HG03354 (cell line): ENCODE measurements at regions not wholly inside any gene's neighbourhood (a gene's known extent, or its start where the extent isn't known, plus 50 kb on each side); places are given as distances from the start of the nearest gene placed in this dataset.
A peak's percentile ranks its signal among the peaks of the same experiment; 100 is the strongest.

ENCODE experiments used
- ATAC-seq: cut with Tn5 transposase; IDR thresholded peaks from one replicate; pipeline ENCODE4 v1.9.1; 2021; ENCODE audit warnings: mild to moderate bottlenecking; ENCODE audit not compliant: unreplicated experiment, poor library complexity, severe bottlenecking

DNA sequence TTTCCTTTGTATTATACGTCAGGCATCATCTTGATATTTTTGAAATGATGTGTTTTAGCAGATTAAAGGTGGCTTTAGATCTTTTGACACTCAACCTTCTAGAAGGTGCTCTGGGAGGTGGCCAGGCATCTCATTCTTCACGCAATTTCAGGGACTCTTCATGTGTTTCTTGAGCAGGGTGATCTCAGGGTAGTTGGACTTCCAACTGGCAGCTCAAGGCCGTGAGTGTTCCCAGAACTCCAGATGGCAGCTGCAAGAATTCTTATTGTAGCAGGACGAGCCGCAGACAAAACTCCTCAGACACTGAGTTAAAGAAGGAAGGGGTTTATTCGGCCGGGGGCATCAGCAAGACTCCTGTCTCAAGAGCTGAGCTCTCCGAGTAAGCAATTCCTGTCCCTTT, 82.5 kb upstream of the UBAC2 start:
- no peak for ATAC-seq

DNA sequence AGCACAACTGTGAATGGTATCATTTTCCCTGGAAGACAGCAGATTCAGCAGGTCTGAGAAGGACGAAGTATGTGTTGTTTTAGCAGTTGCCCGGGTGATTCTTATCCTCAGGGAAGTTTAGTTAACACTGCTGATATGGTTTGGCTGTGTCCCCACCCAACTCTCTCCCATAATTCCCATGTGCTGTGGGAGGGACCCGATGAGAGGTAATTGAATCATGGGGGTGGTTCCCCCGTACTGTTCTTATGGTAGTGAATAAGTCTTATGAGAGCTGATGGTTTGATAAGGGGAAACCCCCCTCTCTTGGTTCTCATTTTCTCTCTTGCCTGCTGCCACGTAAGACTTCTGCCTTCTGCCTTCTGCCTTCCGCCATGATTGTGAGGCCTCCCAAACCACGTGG, 81.0 kb upstream of the UBAC2 start:
- ATAC-seq: no peak

DNA sequence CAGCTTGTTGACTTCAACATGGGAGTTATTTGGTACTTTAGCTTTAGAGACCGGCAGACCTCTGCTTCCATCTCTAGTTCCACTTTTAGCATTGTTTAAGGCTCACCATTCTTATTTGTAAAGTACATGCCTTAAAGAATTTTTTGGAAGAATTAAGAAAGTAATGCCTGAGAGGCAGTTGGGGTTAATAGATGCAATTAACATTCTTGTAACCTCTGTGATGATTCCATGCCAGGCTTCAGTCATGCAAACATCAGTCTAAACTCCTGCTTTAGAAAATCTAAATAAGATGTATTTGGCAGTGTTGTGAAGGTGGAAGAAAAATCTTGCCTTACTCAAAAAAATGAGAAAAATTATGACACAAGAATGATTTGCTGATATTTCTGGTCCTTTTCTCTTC, 79.9 kb upstream of the UBAC2 start:
- no peak for ATAC-seq

DNA sequence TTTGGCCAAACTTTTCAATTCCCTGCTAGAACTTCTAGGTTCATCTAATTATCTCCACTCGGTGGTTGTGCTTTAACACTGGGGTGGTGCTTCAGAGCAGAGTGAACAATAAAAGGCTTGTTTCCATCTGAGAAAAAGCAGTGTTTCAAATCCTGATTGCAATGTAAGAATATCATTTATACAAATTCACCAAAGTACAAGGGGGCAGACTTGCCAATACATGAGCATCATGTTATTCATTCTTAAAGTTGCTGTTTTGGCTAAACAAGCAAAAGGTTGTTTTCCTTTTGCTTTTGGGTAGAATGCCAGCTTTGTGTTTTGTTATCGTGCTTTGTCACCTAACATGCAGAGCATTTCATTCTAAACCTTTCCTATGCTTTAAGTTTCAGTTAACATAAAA, 78.5 kb upstream of the UBAC2 start:
- ATAC-seq: no peak

DNA sequence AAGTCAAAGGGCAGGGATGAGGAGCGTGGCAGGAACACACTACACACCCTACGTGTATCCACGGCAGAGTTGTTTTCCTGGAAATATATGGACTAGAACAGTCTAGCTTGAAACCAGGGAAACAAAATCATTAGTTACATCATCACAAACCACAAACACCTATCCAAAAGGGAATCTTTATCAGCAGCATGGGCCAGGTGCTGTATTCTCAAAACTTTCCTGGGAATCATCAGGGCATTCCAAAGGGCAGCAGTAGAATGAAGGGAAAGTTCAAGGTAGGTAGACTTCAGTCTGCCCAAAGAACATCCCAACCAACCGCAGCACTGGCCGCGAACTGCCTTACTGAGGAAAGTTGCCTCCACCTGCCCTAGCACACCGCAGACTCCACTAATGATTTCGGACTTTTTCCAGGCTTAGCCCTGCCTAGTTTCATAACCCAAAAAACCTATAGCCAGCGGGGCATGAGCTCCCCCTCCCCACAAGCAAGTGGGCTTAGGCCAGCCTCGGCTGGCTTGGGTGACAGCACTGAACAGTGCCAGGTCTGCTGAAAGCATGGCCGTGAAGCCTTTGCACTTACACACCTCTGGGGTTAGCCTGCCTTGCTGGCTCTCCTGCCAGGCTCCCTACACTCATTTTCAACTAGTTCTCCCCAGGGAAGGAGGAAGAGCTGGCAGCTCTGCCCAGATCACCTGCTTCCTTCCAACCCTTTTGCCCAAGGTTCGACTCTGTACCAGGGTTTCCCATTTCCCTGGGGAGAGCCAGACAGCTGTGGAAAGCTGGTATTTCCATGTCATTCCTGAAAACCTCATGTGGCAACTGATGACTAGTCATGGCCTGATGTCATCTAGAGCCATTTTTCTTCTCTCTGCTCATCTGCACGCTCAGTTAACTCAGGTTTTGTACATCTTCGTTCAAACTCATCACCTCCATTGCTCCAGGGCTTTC, 77.3 kb upstream of the UBAC2 start:
- ATAC-seq: no peak

DNA sequence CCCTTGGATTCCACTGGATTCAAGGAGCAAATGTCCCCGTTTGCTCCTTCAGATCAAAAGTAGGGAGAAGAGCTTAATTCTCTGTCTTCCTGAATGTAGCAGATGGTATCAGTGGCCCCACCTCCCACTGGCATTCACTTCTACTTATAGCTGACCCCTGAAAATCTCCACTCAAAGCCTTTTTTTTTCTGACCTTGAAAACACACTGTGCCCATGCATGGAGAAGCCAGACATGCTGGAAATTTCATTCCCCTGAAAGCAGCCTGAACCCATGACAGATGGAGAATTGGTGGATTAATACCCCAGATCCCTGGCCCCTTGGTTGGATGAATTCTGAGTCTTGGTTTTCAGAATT, 76.6 kb upstream of the UBAC2 start:
- no peak for ATAC-seq

DNA sequence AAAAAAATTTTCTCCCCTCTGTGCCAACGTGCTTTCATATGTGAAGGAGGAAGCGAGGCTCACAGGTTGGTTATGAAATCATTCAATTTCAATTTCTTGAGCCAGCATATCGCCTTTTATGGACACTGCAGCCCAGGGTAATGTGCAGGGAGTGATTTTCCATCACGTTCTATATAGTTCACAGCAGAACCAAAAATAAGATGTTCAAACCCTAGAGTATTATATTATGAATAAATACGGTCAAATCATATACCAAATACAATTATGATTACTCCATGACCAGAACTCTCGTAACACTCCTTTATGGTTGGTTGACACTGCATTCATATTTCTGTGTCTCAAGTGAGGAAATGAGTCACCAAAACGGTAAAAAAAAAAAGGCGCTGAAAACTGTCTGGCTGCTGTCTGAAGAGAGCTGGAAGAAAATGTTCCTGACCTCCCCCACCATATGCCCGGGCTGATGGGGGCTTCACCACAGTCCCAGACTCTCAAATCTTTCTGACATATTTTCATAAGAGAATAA, 75.8 kb upstream of the UBAC2 start:
- ATAC-seq: peak; percentile 88

DNA sequence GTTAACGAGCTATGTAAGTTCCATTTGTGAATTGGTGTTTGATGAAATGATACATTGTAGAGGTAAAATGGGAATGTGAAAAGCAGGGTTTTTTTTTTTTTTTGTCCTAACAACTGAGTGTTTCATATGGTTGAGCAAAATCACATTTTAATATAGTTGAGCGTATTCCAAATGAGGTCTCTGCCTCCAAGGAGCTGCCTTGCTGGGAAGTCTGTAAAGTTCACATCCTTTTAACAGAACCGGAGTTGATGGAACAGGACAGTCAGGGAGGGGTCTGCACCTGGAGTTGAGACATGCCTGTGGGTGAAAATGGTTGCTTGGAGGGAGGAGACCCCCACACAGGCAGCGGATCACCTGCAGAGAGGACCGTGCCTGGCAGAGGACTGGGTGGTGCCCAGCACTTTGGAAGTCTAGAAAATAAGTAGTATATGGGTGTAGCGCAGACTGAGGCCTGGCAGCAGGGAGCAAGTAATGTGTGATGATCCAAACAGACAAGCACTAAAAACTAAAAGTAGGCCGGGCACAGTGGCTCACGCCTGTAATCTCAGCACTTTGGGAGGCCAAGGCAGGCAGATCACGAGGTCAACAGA, 75.2 kb upstream of the UBAC2 start:
- no peak for ATAC-seq

DNA sequence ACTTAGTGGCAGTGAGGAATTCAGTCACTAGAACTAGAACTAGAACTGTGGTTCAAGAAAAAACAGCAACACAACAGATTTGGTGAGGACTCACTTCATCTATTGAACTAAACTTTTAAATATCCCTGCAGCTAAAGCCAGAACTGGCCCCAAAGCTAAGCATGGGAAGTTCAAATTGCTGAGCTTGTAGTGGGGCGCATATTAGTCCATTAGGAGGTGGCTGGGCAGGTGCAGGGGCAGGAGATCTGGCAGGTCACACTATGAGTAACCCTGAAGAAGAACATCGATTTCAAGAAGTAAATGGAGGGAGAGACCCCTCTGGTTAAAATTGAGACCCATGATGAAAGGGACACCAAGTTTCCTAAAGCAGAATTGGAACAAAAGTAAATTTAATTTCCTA, 73.8 kb upstream of the UBAC2 start:
- ATAC-seq: no peak

DNA sequence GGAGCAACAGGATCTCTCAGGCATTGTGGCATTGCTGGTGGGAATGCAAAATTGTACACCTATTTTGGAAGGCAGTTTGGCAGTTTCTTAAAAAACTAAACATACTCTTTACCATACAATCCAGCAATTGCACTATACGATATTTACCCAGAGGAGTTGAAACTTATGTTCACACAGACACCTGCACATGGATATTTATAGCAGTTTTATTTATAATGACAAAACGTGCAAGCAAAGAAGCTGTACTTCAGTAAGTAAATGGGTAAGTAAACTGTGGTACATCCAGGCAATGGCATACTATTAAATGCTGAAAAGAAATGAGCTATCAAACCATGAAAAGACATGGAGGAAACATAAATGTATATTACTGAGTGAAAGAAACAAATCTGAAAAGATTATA, 71.6 kb upstream of the UBAC2 start:
- no peak for ATAC-seq

DNA sequence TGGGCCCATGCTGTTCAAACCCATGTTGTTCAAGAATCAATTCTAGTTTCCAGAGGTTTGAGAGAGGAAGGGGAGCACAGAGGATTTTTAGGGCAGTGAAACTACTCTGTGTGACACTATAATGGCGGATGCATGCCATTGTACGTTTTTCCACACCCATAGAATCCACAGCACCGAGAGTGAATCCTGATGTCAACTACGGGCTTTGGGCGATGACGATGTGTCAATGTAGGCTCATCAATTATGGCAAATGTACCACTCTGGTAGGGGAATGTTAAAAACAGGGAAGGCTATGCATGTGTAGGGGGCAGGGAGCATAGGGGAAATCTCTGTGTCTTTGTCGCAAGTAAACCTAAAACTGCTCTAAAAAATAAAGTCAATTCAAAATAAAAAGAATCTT, 70.7 kb upstream of the UBAC2 start:
- ATAC-seq: no peak

DNA sequence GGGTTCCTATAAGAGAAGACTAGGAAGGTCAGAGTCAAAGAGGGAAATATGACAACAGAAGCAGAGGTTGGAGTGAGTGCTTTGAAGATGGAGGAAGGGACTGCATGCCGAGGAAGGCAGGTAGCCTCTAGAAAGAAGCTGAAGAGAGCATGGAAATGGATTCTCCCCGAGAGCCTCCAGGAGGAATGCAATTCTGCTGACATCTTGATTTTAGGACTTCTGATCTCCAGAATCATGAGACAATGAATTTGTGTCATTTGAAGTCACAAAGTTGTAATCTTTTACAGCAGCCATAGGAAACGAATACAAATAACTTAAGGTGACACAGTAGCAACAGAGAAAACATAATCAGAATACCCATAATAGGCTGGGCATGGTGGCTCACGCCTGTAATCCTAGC, 69.2 kb upstream of the UBAC2 start:
- ATAC-seq: no peak

DNA sequence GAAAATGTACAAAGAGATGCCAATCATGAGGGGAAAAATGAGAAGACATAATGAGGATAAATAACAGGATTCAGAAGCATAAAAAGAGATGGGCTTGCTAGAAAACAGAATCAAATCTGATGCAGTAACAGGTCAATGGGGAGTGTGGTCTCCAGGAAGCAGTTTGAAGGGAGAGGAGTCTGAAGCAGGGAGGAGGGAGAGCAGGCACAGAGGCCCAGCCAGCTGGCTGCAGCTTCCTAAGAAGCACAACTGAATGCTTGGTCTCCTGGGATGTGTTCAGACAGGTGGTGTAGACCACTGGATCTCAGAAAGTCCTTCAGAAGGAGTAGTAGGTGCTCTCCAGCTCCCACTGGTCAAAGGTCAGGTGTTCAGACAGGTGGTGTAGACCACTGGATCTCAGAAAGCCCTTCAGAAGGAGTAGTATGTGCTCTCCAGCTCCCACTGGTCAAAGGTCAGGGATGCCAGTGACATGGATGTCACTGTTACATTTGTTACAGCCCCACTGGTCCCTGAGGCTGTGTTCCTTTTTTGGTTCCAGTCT, 68.3 kb upstream of the UBAC2 start:
- no peak for ATAC-seq

DNA sequence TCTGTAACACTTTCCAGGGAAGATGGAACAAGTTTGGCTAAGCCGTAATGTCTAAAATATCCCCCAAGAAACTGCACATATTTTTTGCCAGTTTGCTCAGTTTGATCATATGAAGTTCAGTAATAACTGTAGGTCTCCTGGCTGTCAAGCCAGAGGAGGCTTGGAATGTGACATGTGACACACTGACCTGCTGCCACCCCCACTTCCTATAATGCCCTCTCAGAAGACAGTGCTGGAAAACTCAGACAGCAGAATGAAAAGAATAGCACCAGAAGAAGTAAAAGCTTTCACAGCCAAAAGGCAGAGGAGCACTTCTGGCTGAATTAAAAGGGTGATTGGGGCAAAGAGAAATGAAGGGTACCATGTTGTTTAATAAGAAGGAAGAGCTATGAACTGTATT, 67.4 kb upstream of the UBAC2 start:
- no peak for ATAC-seq

DNA sequence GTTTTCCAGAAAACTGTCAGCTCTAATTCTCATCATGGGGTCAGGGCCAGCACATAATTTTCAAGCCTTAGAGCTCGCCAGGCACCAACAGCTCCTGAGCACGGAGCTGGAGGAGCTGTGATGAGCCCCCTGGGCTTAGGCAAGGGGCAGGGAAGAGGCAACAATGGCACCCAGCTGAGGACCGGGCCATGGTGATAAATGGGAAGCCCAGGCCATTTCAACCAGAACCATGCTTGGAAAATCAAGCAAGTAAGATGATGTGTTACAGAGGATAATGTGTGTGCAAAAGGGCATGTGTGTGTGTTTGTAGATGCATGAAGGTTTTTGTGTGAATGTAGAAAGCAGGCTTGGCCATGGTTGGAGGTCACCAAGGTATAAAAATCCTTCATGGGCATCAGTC, 66.8 kb upstream of the UBAC2 start:
- ATAC-seq: no peak

DNA sequence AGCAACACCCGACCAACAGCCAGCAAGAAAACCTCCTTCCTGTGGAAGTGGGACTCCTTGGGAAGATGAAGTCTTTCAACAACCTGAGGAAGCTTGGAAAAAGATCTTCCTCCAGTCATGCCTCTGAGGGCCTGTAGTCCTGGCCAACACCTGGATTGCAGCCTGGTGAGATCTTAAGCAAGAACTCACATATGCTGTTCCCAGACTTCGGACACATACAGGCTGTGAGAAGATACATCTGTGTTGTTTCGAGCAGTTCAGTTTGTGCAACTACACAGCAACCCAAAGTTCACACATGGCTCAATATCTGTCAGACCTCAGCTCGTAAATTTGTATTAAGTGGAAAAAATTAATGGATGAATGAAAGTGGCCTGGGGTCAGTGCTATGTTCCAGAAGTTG, 65.1 kb upstream of the UBAC2 start:
- ATAC-seq: no peak

DNA sequence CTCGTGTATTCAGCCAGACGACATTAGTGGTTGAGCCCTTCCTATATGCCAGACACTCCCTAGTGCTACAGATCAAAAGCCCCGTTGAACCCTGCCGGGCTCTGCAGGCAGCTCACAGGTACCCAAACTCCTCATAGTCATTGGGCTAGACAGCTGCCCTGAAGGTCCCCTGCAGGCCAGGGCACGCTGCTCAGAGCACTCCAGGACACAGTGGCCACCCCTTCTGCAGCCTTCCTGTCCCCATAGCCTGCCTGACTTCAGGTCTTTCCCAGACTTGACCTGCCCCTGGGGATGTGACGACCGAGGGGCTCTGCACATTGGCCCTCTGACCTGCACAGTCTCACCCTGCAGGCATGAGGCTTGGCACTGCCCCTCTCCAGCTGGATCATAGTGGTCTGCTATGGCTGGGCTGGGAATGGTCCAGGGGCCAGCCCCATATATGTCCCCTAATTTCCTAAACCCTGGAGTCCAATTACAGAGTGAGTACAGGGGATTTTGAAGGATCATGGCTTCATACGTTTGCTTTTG, 64.2 kb upstream of the UBAC2 start:
- no peak for ATAC-seq

DNA sequence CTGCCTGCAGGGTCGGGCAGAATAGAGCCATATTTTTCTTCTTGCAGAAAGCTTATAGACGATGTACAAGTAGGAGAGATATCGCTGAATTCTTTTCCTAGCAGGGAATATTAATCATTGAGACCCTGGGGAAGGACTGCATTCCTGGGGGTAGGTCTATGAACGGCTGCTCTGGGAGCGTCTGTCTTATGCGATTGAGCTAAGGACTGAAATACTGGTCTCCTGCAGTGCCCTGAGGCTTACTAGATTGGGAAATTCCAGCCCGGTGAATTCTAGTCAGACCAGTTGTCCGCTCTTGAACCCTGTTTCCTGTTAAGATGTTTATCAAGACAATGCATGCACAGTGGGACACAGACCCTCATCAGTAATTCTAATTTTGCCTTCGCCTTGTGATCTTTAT, 59.8 kb upstream of the UBAC2 start:
- no peak for ATAC-seq

DNA sequence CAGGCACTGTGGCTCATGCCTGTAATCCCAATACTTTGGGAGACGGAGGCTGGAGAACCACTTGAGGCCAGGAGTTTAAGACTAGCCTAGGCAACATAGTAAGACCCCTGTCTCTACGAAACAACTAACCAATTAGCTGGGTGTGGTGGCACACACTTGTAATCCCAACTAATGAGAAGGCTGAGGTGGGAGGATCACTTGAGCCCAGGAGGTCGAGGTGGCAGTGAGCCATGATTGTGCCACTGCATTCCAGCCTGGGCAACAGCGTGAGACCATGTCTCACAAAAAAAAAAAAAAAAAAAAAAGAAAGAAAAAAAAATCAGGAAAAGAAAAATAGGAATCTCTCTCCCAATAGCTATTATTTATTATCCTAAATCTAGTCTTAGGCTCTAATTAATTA, 56.8 kb upstream of the UBAC2 start:
- ATAC-seq: no peak

DNA sequence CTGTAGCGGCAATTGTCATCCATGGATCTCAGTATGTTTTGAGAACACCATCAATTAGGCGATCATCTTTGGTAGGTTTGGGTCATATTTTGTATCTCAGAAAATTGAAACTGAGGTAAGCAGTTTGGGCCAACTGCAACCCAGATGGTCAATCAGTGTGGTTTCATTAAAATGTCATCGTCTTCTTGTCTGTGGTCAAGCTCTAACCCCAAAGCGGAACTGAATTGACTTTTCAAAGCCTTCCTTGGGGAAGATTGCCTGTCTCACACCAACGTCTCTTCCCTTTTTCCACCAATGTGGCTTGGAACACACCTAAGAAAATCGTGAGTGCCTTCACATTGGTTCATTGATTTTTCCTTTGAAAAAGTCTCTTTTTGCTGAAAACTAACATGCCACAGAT, 56.3 kb upstream of the UBAC2 start:
- ATAC-seq: peak; percentile 62

DNA sequence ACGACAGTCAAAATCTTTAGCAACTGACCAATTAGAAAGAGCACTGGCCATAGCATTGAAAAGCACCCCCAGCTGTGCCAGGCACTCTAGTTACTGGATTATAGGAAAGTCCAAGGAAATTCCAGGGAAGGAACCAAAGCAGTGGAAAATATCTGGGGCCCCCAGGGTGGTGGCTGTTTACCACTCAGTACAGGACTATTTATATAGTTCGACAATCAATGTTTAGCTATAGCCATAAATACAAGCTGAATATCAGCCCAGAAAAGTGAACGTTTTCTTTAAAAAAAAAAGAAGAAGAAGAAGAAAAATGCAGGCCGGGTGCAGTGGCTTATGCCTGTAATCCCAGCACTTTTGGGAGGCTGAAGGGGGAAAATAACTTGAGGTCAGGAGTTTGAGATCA, 55.2 kb upstream of the UBAC2 start:
- no peak for ATAC-seq
